VCaP (cell line): ENCODE measurements at regions not wholly inside any gene's neighbourhood (a gene's known extent, or its start where the extent isn't known, plus 50 kb on each side); places are given as distances from the start of the nearest gene placed in this dataset.

ENCODE experiments used
- H3K27ac ChIP-seq: fragments of 450-650 bp; 2 replicates; pipeline ENCODE4 v1.5.1; 2017
- CTCF ChIP-seq: fragments of 450-650 bp; conservative IDR thresholded peaks from 2 replicates; pipeline ENCODE4 v1.5.1; 2017; ENCODE audit warnings: mild to moderate bottlenecking, moderate library complexity

- no peak overlapping the region for H3K27ac ChIP-seq
- TF ChIP-seq CTCF: no peak
Measured at GRCh38 chr6:132995432-132995831, 181.1 kb downstream of the RPS12 start.

- H3K27ac ChIP-seq: no peak overlapping the region
Measured at GRCh38 chr6:132998418-132998817, 184.0 kb downstream of the RPS12 start.

GRCh38 chr6:133001040-133001565, 186.7 kb downstream of the RPS12 start:
- TF ChIP-seq CTCF: no peak
- H3K27ac ChIP-seq: no peak overlapping the region

More at GRCh38 chr6:132998418-132998817, 184.0 kb downstream of the RPS12 start:
- TF ChIP-seq CTCF: no peak

- no peak overlapping the region for H3K27ac ChIP-seq
- no peak for TF ChIP-seq CTCF
Measured at GRCh38 chr6:133004304-133004884, 190.0 kb downstream of the RPS12 start.

- H3K27ac ChIP-seq: no peak overlapping the region
- no peak for TF ChIP-seq CTCF
Measured at GRCh38 chr6:133012774-133013173, 198.4 kb downstream of the RPS12 start.

GRCh38 chr6:133016631-133017030, 202.3 kb downstream of the RPS12 start:
- TF ChIP-seq CTCF: no peak
- no peak overlapping the region for H3K27ac ChIP-seq

GRCh38 chr6:133017581-133017980, 203.2 kb downstream of the RPS12 start:
- TF ChIP-seq CTCF: no peak
- H3K27ac ChIP-seq: no peak overlapping the region
